T-helper 17 cell (primary cell): ENCODE measurements at regions not wholly inside any gene's neighbourhood (a gene's known extent, or its start where the extent isn't known, plus 50 kb on each side); places are given as distances from the start of the nearest gene placed in this dataset.
"Not testable (repeated sequence)": the region's sequence is repeated elsewhere in the genome, so short reads cannot be mapped to it uniquely, and the experiment has no call there.

Source experiments
- ATAC-seq: fragments of 150-1000 bp; cut with Tn5 transposase; 2 replicates; pipeline ENCODE4 v1.10.0; 2021; ENCODE audit warnings: mild to moderate bottlenecking, moderate library complexity
- DNase-seq, 3 donors: peaks; one replicate each; pipeline versions ENCODE4 v3.0.0 to v3.0.0-alpha.2; 2020 to 2021
- H3K9me3 ChIP-seq: one replicate; pipeline ENCODE4 v1.7.0; 2013; ENCODE audit warnings: low read length, mild to moderate bottlenecking; ENCODE audit not compliant: control insufficient read depth, poor library complexity, severe bottlenecking
- H3K27ac Mint-ChIP-seq: one replicate; pipeline ENCODE4 v1.8.0; 2022; ENCODE audit warnings: mild to moderate bottlenecking, moderate library complexity, mixed read lengths
- H3K27me3 Mint-ChIP-seq: one replicate; pipeline ENCODE4 v1.8.0; 2022; ENCODE audit warnings: mixed read lengths
- H3K36me3 Mint-ChIP-seq: one replicate; pipeline ENCODE4 v1.8.0; 2022; ENCODE audit warnings: low read depth, mixed read lengths
- H3K4me1 Mint-ChIP-seq: one replicate; pipeline ENCODE4 v1.8.0; 2022; ENCODE audit warnings: mild to moderate bottlenecking, mixed read lengths
- H3K4me3 Mint-ChIP-seq: one replicate; pipeline ENCODE4 v1.8.0; 2022; ENCODE audit warnings: mild to moderate bottlenecking, moderate library complexity, mixed read lengths

- Mint-ChIP-seq H3K27me3 (no peaks in the 10 kb centered on the region), H3K36me3 (no peaks in the 10 kb centered on the region), H3K4me3 (no peak overlapping the region), H3K27ac (no peak overlapping the region), H3K4me1 (peaks cover 16% of the 10 kb centered on the region)
- ATAC-seq (no peak), DNase-seq (no peak)
- no peaks in the 10 kb centered on the region for H3K9me3 ChIP-seq
Measured at GRCh38 chr9:752681-753200, 88.8 kb upstream of the DMRT1 start.

GRCh38 chr9:753734-754133 lies 87.8 kb upstream of the DMRT1 start:
- not testable (repeated sequence) for H3K4me1 Mint-ChIP-seq, DNase-seq, H3K4me3 Mint-ChIP-seq, H3K9me3 ChIP-seq, H3K27me3 Mint-ChIP-seq, H3K27ac Mint-ChIP-seq, H3K36me3 Mint-ChIP-seq, ATAC-seq

GRCh38 chr9:754150-754931 lies 87.2 kb upstream of the DMRT1 start:
- Mint-ChIP-seq H3K36me3 (no peaks in the 10 kb centered on the region), H3K4me1 (peaks cover 5% of the 10 kb centered on the region), H3K4me3 (no peak overlapping the region), H3K27ac (no peak overlapping the region), H3K27me3 (peaks cover 6% of the 10 kb centered on the region)
- H3K9me3 ChIP-seq = no peaks in the 10 kb centered on the region
- DNase-seq (no peak), ATAC-seq (no peak)

- Mint-ChIP-seq H3K4me3 (no peak overlapping the region), H3K4me1 (peaks cover 2% of the 10 kb centered on the region), H3K27ac (no peak overlapping the region), H3K27me3 (peaks cover 14% of the 10 kb centered on the region), H3K36me3 (no peaks in the 10 kb centered on the region)
- no peak for ATAC-seq
- H3K9me3 ChIP-seq = no peaks in the 10 kb centered on the region
- DNase-seq = no peak
Measured at GRCh38 chr9:755454-756381, 85.8 kb upstream of the DMRT1 start.

GRCh38 chr9:757246-757881 lies 84.1 kb upstream of the DMRT1 start:
- peaks cover 14% of the 10 kb centered on the region for H3K27me3 Mint-ChIP-seq
- no peak overlapping the region for H3K27ac Mint-ChIP-seq
- ATAC-seq (no peak), DNase-seq (no peak)
- H3K9me3 ChIP-seq = no peaks in the 10 kb centered on the region
- peaks cover 3% of the 10 kb centered on the region for H3K4me1 Mint-ChIP-seq
- H3K4me3 Mint-ChIP-seq = no peak overlapping the region
- H3K36me3 Mint-ChIP-seq = no peaks in the 10 kb centered on the region

GRCh38 chr9:758146-758545 lies 83.4 kb upstream of the DMRT1 start:
- Mint-ChIP-seq H3K27me3 (peaks cover 14% of the 10 kb centered on the region), H3K36me3 (no peaks in the 10 kb centered on the region), H3K4me1 (peaks cover 3% of the 10 kb centered on the region), H3K4me3 (no peak overlapping the region), H3K27ac (no peak overlapping the region)
- DNase-seq = no peak
- no peaks in the 10 kb centered on the region for H3K9me3 ChIP-seq
- no peak for ATAC-seq

GRCh38 chr9:759541-759940 lies 82.0 kb upstream of the DMRT1 start:
- Mint-ChIP-seq H3K27ac (no peak overlapping the region), H3K27me3 (peaks cover 22% of the 10 kb centered on the region), H3K4me1 (peaks cover 8% of the 10 kb centered on the region), H3K36me3 (no peaks in the 10 kb centered on the region), H3K4me3 (no peak overlapping the region)
- DNase-seq = no peak
- H3K9me3 ChIP-seq = no peaks in the 10 kb centered on the region
- no peak for ATAC-seq

- no peak for DNase-seq
- no peak overlapping the region for H3K4me3 Mint-ChIP-seq
- no peak overlapping the region for H3K27ac Mint-ChIP-seq
- ATAC-seq = no peak
- peaks cover 28% of the 10 kb centered on the region for H3K27me3 Mint-ChIP-seq
- peaks cover 8% of the 10 kb centered on the region for H3K4me1 Mint-ChIP-seq
- no peaks in the 10 kb centered on the region for H3K9me3 ChIP-seq
- no peaks in the 10 kb centered on the region for H3K36me3 Mint-ChIP-seq
Measured at GRCh38 chr9:759983-760736, 81.3 kb upstream of the DMRT1 start.

- Mint-ChIP-seq H3K4me3 (no peak overlapping the region), H3K4me1 (peaks cover 8% of the 10 kb centered on the region), H3K36me3 (no peaks in the 10 kb centered on the region), H3K27ac (no peak overlapping the region), H3K27me3 (peaks cover 36% of the 10 kb centered on the region)
- H3K9me3 ChIP-seq = no peaks in the 10 kb centered on the region
- DNase-seq = no peak
- no peak for ATAC-seq
Measured at GRCh38 chr9:761176-761792, 80.2 kb upstream of the DMRT1 start.

- no peak for DNase-seq
- no peaks in the 10 kb centered on the region for H3K36me3 Mint-ChIP-seq
- H3K27ac Mint-ChIP-seq = no peak overlapping the region
- peaks cover 8% of the 10 kb centered on the region for H3K4me1 Mint-ChIP-seq
- no peak for ATAC-seq
- H3K27me3 Mint-ChIP-seq = peaks cover 36% of the 10 kb centered on the region
- H3K9me3 ChIP-seq = no peaks in the 10 kb centered on the region
- H3K4me3 Mint-ChIP-seq = no peak overlapping the region
Measured at GRCh38 chr9:761793-762560, 79.5 kb upstream of the DMRT1 start.

- ATAC-seq (no peak), DNase-seq (no peak)
- Mint-ChIP-seq H3K4me1 (peaks cover 8% of the 10 kb centered on the region), H3K4me3 (peak overlapping the region; percentile 36), H3K27me3 (peaks cover 42% of the 10 kb centered on the region), H3K36me3 (no peaks in the 10 kb centered on the region), H3K27ac (no peak overlapping the region)
- H3K9me3 ChIP-seq = no peaks in the 10 kb centered on the region
Measured at GRCh38 chr9:763692-764091, 77.8 kb upstream of the DMRT1 start.

- Mint-ChIP-seq H3K4me1 (peaks cover 8% of the 10 kb centered on the region), H3K27ac (no peak overlapping the region), H3K27me3 (peaks cover 38% of the 10 kb centered on the region), H3K36me3 (no peaks in the 10 kb centered on the region), H3K4me3 (peak overlapping the region; percentile 36)
- no peaks in the 10 kb centered on the region for H3K9me3 ChIP-seq
- DNase-seq (no peak), ATAC-seq (peak; percentile 74)
Measured at GRCh38 chr9:764105-764524, 77.4 kb upstream of the DMRT1 start.
